PFSK-1 (cell line): ENCODE measurements at regions not wholly inside any gene's neighbourhood (a gene's known extent, or its start where the extent isn't known, plus 50 kb on each side); places are given as distances from the start of the nearest gene placed in this dataset.

Experiments used
- FOXP2 ChIP-seq: optimal IDR thresholded peaks from 2 replicates; pipeline ENCODE3; 2011; ENCODE audit warnings: borderline replicate concordance, control low read depth, inconsistent platforms; ENCODE audit not compliant: insufficient read depth; ENCODE audit errors: extremely low read length, extremely low read depth
- POLR2AphosphoS5 ChIP-seq: IDR thresholded peaks from 2 replicates; pipeline ENCODE4 v1.6.1; 2012; ENCODE audit warnings: low read depth, mild to moderate bottlenecking, control low read depth, low read length, moderate library complexity
- REST ChIP-seq, 2 experiments: IDR thresholded peaks; 2 replicates each; pipeline versions ENCODE4 v1.6.1 to v1.8.0; 2011 to 2012; ENCODE audit warnings: low read depth in 2 of 2, low read length in 2 of 2, control low read depth in 1 of 2, inconsistent platforms in 1 of 2, mild to moderate bottlenecking in 1 of 2, moderate library complexity in 1 of 2; ENCODE audit not compliant: insufficient read depth in 1 of 2
- SIN3A ChIP-seq: IDR thresholded peaks from 2 replicates; pipeline ENCODE4 v1.6.1; 2012; ENCODE audit warnings: mild to moderate bottlenecking, low read length, moderate library complexity, borderline replicate concordance; ENCODE audit not compliant: insufficient read depth
- TAF1 ChIP-seq: IDR thresholded peaks from 2 replicates; pipeline ENCODE4 v1.6.1; 2012; ENCODE audit warnings: low read length, control low read depth, borderline replicate concordance; ENCODE audit not compliant: insufficient read depth

- no peak for TF ChIP-seq SIN3A
- TF ChIP-seq POLR2AphosphoS5, result no peak
- no peak for TF ChIP-seq TAF1
- no peak for TF ChIP-seq REST (IDR thresholded peaks at IDR 0.05; ENCODE audit: insufficient read depth in 1 of 2, low read depth in 2 of 2, low read length in 2 of 2)
- TF ChIP-seq FOXP2, result no peak
These were observed 547.7 kb upstream of the DPP6 start for GRCh38 chr7:153504288-153505075.

DNA sequence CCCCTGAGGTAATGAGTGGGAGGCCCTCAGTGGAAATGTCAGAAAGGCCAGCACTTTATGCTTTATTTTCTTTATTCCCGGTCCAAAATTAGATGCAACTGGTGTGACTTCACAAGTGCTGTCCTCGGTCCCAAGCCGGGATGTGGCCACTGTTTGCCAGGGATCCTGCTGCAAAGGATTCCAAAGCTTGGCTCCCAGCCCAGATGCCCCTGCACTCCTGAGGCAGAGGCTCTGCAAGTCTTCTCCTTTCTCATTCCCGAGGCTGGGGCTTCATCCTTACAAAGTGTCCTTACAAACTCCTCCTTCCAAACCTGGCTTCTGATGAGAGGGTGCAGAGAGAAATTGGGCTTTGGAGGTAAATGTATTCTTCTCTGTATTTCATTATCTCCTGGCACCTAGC lies 544.3 kb upstream of the DPP6 start:
- TF ChIP-seq POLR2AphosphoS5, result no peak
- no peak for TF ChIP-seq SIN3A
- no peak for TF ChIP-seq REST (IDR thresholded peaks at IDR 0.05; ENCODE audit: insufficient read depth in 1 of 2, low read depth in 2 of 2, low read length in 2 of 2)
- no peak for TF ChIP-seq TAF1
- TF ChIP-seq FOXP2, result no peak

- TF ChIP-seq TAF1 (no peak), FOXP2 (no peak), POLR2AphosphoS5 (no peak), SIN3A (no peak), REST (IDR thresholded peaks at IDR 0.05; ENCODE audit: insufficient read depth in 1 of 2, low read depth in 2 of 2, low read length in 2 of 2) (no peak)
These were observed 542.4 kb upstream of the DPP6 start for GRCh38 chr7:153509768-153510167.

DNA sequence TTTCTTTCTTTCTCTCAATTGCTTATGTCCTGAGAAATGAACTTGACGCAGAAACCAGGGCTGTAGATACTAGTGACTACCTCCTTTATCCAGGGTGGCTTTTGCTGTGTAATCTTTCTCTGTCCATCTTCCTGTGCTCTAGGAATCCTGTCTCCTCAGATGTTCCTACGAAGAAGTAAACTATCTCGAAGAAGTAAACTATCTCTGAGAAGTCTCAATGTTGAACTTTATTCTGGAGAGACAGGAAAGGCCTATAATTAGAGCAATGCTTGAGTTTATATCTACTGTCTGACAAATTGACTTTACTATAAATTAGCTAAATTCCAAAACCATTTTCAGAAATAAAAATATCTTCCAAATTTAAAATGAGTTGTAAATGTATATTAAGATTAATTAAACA lies 541.5 kb upstream of the DPP6 start:
- TF ChIP-seq SIN3A (no peak), POLR2AphosphoS5 (no peak), REST (IDR thresholded peaks at IDR 0.05; ENCODE audit: insufficient read depth in 1 of 2, low read depth in 2 of 2, low read length in 2 of 2) (no peak), TAF1 (no peak), FOXP2 (no peak)
